GM18508 (cell line): ENCODE measurements at regions not wholly inside any gene's neighbourhood (a gene's known extent, or its start where the extent isn't known, plus 50 kb on each side); places are given as distances from the start of the nearest gene placed in this dataset.
"Not testable (repeated sequence)": the region's sequence is repeated elsewhere in the genome, so short reads cannot be mapped to it uniquely, and the experiment has no call there.

ENCODE experiments used
- ATAC-seq: cut with Tn5 transposase; IDR thresholded peaks from one replicate; pipeline ENCODE4 v1.9.1; 2021; ENCODE audit warnings: moderate number of reproducible peaks; ENCODE audit not compliant: insufficient read depth, unreplicated experiment

DNA sequence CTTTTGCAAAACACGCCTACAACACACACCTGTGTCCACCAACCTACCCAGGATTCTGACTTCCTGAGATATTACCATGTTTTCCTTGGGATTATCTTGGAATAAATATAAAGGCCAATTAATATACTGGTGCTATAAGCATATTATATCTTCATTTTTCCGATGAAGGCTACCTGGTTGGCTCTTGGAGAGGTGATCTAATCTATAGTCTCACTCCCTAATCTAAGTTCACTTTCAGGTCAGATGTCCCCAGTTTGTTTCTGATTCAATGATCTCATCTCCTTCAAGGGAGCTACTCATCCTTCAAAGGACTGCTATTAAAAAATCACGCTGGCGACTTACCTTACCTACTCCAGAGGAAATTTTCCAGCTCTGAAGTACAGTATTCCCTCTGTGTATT is 517.5 kb downstream of the KLF5 start:
- no peak for ATAC-seq

DNA sequence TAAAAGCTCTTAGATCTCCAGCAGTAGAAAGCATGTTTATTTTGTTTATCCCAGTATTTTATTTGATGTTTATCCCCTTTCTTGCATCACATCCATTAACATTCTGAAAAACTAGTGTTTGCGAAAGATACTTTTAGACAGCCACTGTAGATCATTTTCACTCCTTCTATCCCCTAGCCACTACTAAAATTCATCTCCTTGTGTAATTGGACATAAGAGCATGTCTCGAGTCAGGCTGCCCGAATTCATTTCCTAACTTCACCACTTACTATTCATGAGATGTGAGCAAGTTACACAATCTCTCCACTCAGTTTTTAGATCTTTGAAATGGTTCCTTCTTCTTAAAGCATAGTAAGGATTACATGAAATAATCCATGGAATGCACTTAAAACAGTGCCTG is 514.0 kb downstream of the KLF5 start:
- no peak for ATAC-seq

DNA sequence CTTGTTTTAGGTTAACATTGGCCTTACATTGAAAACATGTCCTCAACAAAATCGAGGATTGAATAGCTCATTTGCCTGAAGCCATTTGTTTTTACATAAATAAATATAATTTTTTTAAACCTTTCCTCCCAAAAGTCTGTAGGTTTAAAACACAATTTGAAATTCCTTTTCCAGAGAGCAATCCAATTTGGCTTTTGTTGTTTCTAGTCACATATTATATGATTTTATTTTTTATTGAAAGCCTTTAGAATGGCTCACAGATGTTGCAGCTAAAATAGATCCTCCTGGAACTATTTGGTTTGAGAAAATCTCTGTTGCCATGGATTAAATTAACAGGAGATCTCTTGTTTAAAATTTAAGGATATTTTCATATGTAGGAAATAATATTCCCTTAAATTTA is 512.6 kb downstream of the KLF5 start:
- ATAC-seq: no peak

DNA sequence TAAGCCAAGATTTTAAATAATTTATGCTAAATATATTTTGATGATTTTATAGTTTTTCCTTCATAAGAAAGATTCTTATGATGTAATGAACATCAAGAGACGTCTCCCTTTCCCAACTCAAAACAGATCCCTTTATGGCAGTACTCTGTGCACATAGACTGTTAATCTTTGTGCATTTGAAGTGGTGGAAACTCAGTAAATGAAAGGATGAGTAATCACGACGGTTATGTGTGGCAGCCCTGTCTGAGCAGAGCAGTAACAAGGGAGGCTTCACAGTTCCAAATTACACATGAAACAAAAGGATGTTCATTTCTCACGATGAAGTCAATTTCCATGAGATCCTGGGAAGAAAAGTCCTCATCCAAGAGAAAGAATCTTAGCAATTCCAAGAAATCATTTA is 498.1 kb downstream of the KLF5 start:
- no peak for ATAC-seq

DNA sequence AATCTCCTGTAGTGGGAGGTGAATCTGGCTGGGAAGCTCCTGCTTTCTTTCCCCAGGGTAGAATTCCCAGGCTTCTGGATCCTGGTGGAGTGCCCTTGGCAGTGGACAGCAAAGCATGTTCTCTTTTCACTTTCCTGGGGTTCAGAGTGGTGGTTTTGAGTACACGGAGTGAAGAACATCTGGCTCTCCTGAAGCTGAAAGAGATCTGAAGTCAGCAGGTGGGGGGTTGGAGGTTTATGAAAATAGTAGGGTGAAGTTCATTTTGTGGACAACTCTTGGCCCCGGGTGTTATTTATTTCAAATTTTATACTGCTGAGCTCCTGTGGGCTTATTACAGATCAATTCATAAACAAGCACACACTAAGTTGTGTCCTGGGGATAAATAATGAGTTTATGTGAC is 497.3 kb downstream of the KLF5 start:
- ATAC-seq: no peak

DNA sequence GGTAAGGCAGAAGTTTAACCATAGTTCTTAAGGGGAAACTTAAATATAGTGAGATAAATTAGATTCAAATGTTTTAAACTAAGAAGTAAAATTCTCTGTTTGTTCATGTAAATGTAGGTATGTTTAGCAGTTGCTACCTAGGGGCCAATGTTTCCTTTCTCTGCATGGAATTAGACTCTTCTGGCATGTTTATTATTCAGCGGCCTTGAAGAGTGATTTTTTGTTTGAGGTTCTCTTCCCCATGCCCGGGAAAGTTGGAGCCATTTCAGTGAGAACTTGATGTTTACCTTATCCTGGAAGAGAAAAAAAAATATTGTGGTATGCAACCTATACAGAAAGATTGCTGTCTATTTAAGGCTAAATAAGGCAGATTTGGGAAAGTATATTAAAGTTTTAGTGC is 492.9 kb downstream of the KLF5 start:
- no peak for ATAC-seq

DNA sequence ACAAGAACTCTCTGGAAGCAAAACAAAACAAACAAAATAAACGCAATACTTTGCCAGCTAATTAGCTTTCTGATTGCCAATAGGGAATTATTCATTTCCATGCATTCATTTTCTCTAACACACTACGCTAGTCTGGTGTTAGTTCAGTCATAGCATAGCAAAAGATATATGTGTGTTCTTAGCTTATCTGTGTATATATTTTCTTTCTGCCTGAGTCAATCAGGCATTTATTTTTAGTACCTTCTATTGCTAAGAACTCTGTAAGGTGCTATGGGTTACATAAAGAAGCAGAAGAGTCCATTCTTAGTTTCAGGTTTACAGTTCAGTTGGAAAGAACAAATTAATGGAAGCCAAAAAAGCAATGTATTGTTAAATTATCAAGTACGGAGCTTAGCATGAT is 490.9 kb downstream of the KLF5 start:
- ATAC-seq: no peak

DNA sequence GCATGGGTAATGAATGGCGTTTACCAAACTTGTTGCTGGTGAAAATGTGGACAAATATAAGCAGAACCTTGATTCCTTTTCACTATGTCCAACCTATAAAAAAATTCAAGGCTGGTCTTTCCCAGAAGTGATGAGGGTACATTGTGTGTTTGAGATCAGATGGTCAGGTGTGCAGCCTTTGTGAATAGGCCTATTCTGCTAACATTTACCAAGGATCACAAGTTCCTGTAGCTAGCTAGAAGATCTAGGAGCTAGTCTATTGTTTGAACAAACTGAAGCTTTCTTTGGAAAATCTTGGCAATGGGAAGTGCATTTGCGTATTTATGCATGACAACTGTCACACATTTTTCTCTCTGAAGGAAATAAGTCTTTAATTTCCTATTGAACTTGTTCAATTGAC is 489.6 kb downstream of the KLF5 start:
- no peak for ATAC-seq

DNA sequence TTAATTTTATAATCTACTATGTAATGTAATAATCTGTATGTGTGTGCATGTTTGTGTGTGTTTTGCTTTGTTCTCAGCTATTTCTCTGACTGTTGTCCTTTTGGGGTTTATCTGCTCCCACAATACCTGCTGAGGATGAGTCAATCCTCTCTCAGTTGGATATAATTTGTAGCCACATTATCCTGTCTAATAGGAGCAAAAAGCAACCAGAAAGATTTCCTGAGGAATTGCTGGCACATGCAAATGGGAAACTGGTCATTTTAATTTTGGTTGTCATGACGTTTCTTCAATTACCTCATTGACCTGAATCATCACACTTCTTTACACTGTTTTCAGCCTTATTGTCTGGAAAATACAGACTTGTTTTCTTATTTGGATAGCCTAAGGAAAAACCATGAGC is 488.4 kb downstream of the KLF5 start:
- ATAC-seq: no peak

DNA sequence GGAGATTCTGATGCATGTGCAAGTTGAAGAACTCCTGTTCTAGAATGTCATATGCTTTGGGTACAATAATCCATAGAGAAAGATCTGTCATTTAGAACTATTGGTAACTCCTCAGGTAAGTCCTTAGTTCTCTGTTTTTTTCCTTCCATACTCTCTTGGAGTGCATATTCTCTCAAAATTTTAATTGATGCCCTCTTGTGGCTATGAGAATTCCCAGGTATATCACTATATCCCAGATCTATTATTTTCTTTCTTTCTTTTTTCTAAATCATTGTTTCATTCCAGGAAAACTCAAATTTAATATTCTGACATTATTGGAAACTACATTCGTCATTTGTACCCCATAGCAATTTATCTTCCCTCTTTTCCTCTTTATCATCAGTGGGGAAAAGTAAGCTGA is 485.4 kb downstream of the KLF5 start:
- no peak for ATAC-seq

DNA sequence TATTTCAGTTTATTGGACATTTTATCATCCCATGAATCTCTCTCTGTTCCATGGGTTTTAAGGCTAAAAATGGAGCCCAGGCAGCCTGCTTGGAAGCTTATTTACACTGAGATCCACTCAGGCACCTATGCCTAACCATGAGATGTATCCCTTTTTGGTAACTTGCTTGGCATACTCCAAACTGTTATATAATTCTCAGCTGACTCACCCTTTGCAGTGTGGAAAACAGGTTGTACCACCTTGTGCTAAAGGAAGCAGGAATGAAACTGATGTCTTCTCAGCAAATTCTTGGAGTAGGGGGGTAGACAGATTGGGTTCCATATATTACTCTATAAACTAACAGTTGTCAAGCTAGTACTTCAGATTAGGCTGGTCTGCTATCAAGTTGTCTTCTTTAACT is 483.6 kb downstream of the KLF5 start:
- ATAC-seq: no peak

DNA sequence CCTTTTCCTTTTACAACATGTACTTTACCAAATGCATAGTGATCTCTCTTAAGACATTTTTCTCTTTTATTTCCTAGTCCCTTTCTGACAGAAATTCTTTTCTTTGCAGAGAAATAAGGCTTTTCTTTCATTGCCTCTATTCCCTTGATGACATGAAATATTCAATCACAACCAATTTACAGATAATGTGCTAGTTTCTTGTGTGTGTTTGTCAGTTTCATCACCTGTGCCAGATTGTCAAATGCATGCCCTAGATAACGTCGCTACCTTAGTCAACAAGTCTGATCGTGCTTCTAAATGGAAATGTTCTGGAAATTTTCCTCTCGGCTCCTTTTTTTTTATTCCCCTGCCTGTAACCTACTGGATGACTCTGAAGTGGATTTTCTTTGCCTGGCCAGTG is 478.1 kb downstream of the KLF5 start:
- ATAC-seq: no peak

DNA sequence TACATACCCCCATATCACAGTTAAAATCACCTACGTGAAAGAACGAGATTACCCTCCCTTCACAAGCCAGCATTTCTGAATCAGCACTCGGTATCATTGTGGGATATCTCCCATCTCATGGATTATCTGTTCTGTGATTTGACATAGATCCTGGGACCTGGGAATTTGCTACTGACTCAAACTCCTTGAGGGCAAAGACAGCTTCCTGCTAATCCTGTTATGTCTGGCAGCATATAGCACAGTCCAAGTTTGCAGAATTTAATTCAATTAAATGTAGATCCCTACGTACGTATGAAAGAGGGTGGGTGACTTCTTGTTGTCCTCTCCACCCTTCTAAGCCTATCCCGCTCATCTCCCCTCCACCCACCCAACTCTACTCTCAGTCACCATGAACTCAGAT is 476.5 kb downstream of the KLF5 start:
- no peak for ATAC-seq

DNA sequence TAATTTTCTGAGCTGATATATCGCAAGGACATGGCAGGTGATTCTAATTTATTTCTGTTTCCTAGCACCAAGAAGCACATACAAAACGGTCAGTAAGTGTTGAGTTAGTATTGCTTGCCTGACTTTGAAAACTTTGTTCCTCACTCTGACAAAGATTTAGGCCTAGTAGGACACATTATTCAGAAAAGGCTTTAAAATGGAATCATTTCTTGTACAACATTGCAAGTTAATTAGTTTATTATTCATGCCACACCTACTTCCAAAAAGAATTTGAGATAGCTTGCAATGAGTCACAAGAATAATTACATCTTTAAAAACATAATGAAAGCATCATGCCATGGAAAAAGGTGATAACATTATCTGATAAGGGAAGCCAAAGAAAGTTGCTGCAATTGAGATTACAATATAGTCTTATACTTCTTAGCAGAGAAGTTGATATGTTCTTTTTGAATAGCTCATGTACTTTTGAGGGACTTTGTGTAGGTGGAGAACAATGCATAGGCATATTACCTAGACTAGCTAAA is 474.2 kb downstream of the KLF5 start:
- no peak for ATAC-seq

DNA sequence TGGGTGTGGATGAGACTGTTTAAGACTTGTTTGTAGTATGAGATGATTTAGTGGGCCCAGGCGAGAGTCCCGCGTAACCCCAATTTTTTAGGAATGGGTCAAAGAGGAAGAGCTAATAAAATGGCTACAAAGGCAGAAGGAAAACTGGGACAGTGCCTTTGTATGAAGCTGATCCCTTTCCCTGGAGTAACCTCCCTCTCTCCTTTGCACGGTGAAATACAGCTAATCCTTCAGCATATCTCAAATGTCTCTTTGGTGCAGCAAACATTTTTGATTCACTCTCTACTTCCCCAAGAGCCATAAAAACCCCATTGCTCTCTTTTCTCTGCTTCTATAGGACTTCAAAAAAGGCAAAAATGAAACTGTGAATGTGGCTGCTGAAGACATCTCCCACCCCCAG is 473.8 kb downstream of the KLF5 start:
- no peak for ATAC-seq

DNA sequence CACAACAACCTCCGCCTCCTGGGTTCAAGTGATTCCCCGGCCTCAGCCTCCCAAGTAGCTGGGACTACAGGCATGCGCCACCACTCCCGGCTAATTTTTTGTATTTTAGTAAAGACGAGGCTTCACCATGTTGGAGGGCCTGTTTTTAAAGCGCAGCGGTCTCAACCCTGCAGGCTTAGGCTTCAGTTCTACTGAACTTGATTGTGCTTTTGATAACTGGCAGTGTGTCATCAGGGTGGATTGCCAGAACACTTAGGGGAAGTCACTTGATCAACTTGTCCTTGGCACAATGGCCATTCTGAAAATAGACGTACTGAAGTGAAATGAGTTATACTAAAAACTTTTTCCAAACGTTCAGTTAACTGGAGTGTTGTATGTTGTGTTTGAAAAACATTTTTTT is 472.2 kb downstream of the KLF5 start:
- no peak for ATAC-seq

DNA sequence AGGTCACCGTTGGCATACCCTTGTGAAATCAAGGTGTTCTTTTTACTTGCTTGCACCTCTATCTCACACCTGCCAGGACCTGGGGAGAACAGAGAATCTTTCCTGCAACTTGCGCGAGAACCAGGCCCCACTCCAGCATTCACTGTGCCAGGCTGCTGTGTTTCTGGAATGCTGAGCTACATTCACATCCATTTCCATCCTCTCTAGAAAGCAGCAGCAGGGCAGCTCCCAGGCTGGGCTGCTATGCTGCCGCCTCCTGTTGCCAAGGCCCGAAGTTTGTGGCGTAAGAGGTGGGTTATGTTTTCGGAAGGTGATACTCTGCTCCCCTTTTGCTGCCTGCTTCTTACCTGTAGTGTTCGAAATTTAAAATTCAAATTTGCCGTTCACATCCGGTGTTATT is 464.1 kb downstream of the KLF5 start:
- ATAC-seq: no peak

DNA sequence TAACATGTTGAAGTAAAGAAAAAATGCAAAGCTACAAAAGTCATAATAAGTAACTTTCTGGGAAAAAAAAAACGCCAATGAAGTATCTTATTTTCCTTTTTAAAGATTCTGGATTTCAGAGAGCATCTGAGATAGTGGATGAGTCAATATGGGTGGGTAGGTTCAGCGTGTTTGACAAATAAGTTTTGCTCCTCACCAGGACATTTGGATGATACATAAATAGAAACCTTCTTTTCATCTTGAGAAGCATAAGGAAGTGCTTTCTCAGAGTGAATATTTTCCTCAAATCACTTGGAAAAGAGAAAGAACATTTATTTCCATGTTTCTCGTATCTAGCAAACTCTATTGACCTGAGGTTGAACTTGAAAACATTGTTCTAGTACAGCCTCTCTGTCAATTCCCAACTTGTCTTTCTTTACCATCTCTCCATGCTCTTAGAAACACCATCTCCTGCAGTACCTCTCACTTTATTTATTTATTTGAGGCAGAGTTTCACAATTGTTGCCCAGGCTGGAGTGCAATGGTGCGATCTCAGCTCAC is 463.2 kb downstream of the KLF5 start:
- no peak for ATAC-seq

DNA sequence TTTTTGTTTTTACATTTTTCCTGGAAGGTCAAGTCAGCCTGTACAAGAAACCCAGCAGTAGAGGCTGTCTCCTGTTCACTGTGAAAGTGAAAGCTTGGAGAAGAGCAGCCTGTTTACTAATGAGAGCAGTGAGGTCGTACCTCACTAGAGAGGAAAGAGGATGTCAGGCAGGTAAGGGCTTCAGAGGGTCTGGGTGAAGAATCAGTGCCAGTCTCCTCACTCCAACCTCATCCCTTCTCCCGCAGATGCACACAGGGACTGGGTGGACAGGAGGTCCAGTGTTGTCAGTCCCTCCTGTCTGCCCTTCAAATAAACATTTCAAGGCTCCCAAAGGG is 462.5 kb downstream of the KLF5 start:
- ATAC-seq: no peak

DNA sequence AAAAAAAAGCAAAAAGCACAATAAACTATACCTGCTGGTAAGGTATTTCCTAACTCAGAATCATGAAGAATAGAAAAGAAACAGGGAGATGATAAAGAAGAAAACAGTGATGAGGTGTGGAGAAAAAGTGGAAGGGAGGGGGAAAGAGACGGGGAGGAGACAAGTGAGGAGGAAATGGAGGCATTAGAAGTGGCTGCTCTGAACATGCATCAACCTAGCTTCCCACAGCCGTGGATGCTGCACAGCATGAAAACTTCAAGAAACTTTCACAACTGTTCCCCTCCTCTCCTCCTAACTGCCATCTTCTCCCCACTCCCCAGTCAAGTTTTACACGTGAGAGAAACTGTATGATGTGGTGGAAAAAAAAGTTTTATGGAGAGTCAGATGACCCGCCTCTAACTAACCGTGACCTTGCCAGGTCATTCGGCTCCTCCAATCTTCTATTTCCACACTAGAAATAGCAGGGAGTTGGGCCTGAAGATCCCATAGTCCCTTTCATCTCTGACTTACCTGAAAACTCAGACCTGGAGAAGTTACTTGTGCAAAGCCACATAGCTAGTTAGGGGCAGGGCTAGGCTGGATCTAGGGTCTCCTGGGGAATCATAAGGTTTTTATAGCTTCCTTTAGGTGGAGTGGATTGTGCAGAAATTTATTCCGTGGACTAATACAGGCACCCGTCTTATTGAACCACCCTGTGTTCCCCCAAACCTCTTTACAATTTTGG is 461.9 kb downstream of the KLF5 start:
- no peak for ATAC-seq

DNA sequence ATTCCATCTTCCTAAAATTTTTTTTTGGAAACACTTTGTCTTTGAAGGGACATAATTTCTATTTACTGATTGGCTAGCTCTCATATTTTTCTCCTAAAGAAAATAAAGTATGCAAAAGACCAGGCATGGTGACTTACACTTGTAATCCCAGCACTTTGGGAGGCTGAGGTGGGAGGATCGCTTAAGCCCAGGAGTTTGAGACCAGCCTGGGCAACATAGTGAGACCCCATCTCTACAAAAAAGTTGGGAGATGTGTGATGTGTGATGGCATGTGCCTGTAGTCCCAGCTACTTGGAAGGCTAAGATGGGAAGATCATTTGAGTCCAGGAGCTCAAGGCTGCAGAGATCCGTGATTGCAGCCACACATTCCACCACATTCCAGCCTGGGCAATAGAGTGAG is 461.3 kb downstream of the KLF5 start:
- ATAC-seq: not testable (repeated sequence)

DNA sequence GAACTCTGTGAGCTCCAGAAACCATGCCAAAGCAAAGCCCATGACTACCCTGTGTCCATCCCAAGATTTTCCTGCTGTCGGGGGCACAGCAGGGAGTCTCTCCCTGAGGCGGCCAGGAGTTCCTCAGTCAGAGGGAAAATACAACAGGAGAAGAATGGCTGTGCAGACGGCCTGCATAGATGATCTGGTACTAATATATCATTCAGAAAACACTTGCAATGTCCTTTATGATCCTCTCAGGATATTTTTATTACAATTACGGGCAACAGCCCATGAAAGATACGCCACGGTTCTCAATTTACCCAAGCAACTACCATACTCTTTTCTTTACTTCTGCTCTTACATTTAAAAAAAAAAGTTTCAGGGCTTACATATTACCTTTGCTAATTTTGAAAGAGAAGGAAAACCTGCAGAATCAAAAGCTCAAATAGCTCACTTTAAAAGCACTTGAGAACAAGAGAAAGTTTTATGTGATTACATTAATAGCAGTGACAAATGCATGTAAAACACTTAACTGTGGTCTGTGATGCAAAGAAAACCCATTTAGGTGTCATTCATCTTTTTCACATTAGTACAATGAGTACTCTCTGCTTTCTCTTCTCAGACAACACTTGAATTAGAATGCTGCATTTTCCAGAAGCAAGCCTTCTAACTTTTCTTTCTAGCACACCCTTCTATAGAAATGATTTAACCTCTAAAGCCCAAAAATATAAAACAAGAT is 460.8 kb downstream of the KLF5 start:
- no peak for ATAC-seq
